Ishikawa (cell line): ENCODE measurements at regions not wholly inside any gene's neighbourhood (a gene's known extent, or its start where the extent isn't known, plus 50 kb on each side); places are given as distances from the start of the nearest gene placed in this dataset.

Source experiments
- CEBPB ChIP-seq: IDR thresholded peaks from 2 replicates; pipeline ENCODE4 v1.6.1; 2012
- CREB1 ChIP-seq: IDR thresholded peaks from 2 replicates; pipeline ENCODE4 v1.6.1; 2012; ENCODE audit warnings: low read depth
- EGR1 ChIP-seq: IDR thresholded peaks from 2 replicates; pipeline ENCODE4 v1.6.1; 2012
- EP300 ChIP-seq: IDR thresholded peaks from 2 replicates; pipeline ENCODE4 v1.6.1; 2012; ENCODE audit warnings: borderline replicate concordance
- FOXM1 ChIP-seq: IDR thresholded peaks from 2 replicates; pipeline ENCODE4 v1.6.1; 2012; ENCODE audit warnings: low read depth, borderline replicate concordance
- NFIC ChIP-seq: IDR thresholded peaks from 2 replicates; pipeline ENCODE4 v1.6.1; 2012
- RAD21 ChIP-seq: IDR thresholded peaks from 2 replicates; pipeline ENCODE4 v1.6.1; 2012; ENCODE audit warnings: low read depth
- TAF1 ChIP-seq: IDR thresholded peaks from 2 replicates; pipeline ENCODE4 v1.6.1; 2012; ENCODE audit warnings: low read depth, mild to moderate bottlenecking
- TCF12 ChIP-seq: IDR thresholded peaks from 2 replicates; pipeline ENCODE4 v1.6.1; 2012; ENCODE audit warnings: low read depth
- TEAD4 ChIP-seq: IDR thresholded peaks from 2 replicates; pipeline ENCODE4 v1.6.1; 2012
- YY1 ChIP-seq: IDR thresholded peaks from 2 replicates; pipeline ENCODE4 v1.6.1; 2012; ENCODE audit warnings: low read depth
- ZBTB7A ChIP-seq: IDR thresholded peaks from 2 replicates; pipeline ENCODE4 v1.6.1; 2012; ENCODE audit warnings: low read depth
- TF ChIP-seq, protein P1 (sequence below): IDR thresholded peaks from 2 replicates; pipeline ENCODE4 v1.6.1; 2012; ENCODE audit warnings: low read depth, mild to moderate bottlenecking
- TF ChIP-seq, protein P2 (sequence below): IDR thresholded peaks from 2 replicates; pipeline ENCODE4 v1.6.1; 2012
- TF ChIP-seq, protein P3 (sequence below): IDR thresholded peaks from 2 replicates; pipeline ENCODE4 v1.6.1; 2012

DNA sequence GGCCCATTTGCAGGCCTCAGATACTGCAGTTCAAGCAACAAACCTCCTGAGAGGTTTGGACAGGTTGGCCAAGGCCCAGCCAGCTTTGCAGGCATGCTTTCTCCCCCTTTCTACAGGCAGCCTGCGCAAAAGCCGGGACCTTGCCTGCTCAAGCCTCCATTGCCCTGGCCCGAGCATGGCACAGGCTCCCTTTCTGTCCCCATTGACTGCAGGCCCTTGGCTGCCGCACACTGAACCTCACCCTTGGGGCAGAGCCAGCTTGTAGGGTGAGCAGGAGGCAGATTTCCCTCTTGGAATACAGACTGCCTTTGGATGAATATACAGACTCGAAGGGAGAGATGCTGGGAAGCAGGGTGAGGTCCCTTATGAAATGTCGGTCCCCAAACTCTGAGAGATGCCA, 461.7 kb upstream of the PROK2 start:
- TF ChIP-seq, protein P1, sequence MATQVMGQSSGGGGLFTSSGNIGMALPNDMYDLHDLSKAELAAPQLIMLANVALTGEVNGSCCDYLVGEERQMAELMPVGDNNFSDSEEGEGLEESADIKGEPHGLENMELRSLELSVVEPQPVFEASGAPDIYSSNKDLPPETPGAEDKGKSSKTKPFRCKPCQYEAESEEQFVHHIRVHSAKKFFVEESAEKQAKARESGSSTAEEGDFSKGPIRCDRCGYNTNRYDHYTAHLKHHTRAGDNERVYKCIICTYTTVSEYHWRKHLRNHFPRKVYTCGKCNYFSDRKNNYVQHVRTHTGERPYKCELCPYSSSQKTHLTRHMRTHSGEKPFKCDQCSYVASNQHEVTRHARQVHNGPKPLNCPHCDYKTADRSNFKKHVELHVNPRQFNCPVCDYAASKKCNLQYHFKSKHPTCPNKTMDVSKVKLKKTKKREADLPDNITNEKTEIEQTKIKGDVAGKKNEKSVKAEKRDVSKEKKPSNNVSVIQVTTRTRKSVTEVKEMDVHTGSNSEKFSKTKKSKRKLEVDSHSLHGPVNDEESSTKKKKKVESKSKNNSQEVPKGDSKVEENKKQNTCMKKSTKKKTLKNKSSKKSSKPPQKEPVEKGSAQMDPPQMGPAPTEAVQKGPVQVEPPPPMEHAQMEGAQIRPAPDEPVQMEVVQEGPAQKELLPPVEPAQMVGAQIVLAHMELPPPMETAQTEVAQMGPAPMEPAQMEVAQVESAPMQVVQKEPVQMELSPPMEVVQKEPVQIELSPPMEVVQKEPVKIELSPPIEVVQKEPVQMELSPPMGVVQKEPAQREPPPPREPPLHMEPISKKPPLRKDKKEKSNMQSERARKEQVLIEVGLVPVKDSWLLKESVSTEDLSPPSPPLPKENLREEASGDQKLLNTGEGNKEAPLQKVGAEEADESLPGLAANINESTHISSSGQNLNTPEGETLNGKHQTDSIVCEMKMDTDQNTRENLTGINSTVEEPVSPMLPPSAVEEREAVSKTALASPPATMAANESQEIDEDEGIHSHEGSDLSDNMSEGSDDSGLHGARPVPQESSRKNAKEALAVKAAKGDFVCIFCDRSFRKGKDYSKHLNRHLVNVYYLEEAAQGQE: no peak
- no peak for TF ChIP-seq RAD21
- no peak for TF ChIP-seq FOXM1
- no peak for TF ChIP-seq TAF1
- TF ChIP-seq CREB1: no peak
- no peak for TF ChIP-seq TCF12
- TF ChIP-seq, protein P2, sequence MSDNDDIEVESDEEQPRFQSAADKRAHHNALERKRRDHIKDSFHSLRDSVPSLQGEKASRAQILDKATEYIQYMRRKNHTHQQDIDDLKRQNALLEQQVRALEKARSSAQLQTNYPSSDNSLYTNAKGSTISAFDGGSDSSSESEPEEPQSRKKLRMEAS: no peak
- TF ChIP-seq EGR1: no peak
- TF ChIP-seq NFIC: no peak
- no peak for TF ChIP-seq CEBPB
- no peak for TF ChIP-seq EP300
- TF ChIP-seq YY1: no peak
- no peak for TF ChIP-seq ZBTB7A
- no peak for TF ChIP-seq TEAD4
- TF ChIP-seq, protein P3, sequence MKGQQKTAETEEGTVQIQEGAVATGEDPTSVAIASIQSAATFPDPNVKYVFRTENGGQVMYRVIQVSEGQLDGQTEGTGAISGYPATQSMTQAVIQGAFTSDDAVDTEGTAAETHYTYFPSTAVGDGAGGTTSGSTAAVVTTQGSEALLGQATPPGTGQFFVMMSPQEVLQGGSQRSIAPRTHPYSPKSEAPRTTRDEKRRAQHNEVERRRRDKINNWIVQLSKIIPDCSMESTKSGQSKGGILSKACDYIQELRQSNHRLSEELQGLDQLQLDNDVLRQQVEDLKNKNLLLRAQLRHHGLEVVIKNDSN: no peak

DNA sequence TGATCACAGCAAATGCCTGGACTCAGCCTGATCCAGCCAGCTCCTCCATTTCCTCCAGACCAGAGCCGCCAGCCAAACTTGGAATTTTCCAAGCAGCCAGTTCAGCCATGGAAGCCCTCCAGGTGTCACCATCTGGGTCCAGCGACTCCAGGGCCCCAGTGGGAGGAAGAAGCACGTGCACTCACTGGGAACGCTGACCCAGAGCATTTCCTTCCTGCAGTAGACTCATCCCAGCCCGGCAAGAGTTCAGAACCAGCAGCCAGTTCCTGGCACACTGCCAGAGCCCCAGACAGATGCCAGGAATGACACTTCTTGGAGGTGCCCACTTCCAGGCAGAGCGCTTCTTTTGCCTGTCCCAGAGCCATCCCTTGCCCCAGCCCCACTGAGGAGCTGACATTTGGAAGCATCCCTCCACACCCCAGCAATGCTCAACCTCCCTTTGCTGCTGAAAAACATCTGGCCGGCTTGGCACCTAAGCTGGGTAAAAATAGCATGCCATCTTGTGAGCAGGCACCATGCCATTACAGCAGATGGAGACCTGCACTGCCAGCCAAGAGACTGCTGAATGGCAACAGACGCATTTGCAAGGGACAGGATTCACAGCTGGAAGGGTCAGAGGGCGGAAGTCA, 460.3 kb upstream of the PROK2 start:
- TF ChIP-seq NFIC: peak; percentile 31; the same call in 1 of the 2 replicates
- TF ChIP-seq CREB1: no peak

DNA sequence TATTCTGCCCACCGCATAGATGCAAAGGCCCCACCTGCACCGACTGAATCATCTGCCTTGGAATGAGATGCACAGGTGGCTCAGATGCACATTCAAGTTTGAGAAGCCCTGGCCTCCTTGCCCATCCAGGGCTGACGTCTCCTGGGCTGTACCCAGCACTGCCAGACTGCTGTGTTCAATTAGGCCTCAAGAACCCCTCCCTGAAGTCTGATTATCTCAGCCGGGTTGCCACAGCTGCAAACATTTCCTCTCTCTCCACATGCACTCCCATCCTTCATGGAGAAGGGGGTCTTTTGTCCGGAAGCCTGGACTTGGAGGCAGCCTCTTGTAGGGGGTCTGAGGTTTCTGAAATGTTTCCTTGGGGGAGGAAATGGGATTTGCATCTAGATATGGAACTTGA, 459.4 kb upstream of the PROK2 start:
- TF ChIP-seq CEBPB (no peak), EGR1 (no peak), CREB1 (no peak), TEAD4 (no peak), TAF1 (no peak), EP300 (no peak), FOXM1 (no peak), TCF12 (no peak), NFIC (no peak), RAD21 (no peak), YY1 (no peak), ZBTB7A (no peak)
- TF ChIP-seq, protein P1: no peak
- TF ChIP-seq, protein P2: no peak
- TF ChIP-seq, protein P3: no peak

DNA sequence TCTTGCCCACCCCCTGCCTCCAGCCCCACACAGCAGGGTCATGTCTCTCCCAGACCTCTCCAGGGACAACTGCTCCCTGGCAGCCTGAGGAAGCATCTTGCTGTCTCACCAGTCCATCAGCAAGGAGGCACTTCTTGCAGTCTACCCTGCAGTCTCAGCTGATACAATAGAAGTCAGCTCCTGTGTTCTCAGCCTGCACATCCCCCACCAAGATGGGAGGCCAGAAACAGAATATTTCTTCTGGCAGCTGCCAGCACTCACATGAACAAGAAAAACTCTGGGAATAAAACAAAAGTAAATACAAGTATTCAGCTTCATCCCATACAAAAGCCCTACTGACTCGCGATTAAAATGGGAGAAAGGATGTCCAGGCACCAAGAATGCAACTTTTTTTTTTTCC, 457.4 kb upstream of the PROK2 start:
- no peak for TF ChIP-seq RAD21
- no peak for TF ChIP-seq FOXM1
- TF ChIP-seq YY1: no peak
- TF ChIP-seq, protein P2: no peak
- TF ChIP-seq CEBPB: no peak
- TF ChIP-seq, protein P3: no peak
- TF ChIP-seq TCF12: no peak
- TF ChIP-seq EP300: no peak
- TF ChIP-seq ZBTB7A: no peak
- no peak for TF ChIP-seq TAF1
- TF ChIP-seq NFIC: no peak
- no peak for TF ChIP-seq CREB1
- TF ChIP-seq TEAD4: no peak
- TF ChIP-seq, protein P1: no peak
- no peak for TF ChIP-seq EGR1
